Testis (tissue), 2 donors: ENCODE measurements at regions not wholly inside any gene's neighbourhood (a gene's known extent, or its start where the extent isn't known, plus 50 kb on each side); places are given as distances from the start of the nearest gene placed in this dataset.

Experiments
- DNase-seq: peaks from one replicate; pipeline ENCODE4 v3.0.0-alpha.2; 2019
- H3K27ac ChIP-seq, 2 donors: fragments of 200-600 bp; sonication (generic); one replicate each; pipeline ENCODE4 v1.5.1; 2019
- H3K27me3 ChIP-seq: fragments of 200-600 bp; sonication (generic); one replicate; pipeline ENCODE4 v1.5.1; 2019
- H3K36me3 ChIP-seq: fragments of 200-600 bp; sonication (generic); one replicate; pipeline ENCODE4 v1.5.1; 2017; ENCODE audit warnings: low read depth; ENCODE audit errors: missing control alignments
- H3K4me1 ChIP-seq: fragments of 200-600 bp; sonication (generic); one replicate; pipeline ENCODE4 v1.5.1; 2019
- H3K4me3 ChIP-seq, 2 donors: fragments of 200-600 bp; sonication (generic); one replicate each; pipeline ENCODE4 v1.5.1; 2017 to 2019
- H3K9me3 ChIP-seq: fragments of 200-600 bp; sonication (generic); one replicate; pipeline ENCODE4 v1.5.1; 2017
- POLR2A ChIP-seq: fragments of 450-650 bp; IDR thresholded peaks from one replicate; pipeline ENCODE4 v1.6.1; 2017; ENCODE audit warnings: antibody characterized with exemption, mild to moderate bottlenecking, moderate library complexity
- WGBS, 2 donors: methylation state at CpG; one replicate each; pipeline ENCODE4 v1.1.5; 2018; 5-methylcytosine and 5-hydroxymethylcytosine counted together
- intact Hi-C: fragments of 100-400 bp; cut with DNase I; formaldehyde crosslinking; loops from one replicate; pipeline ENCODE4 v1.15.1; 2023; ENCODE audit warnings: low total_unique reads
- TF ChIP-seq, protein P1 (sequence below), 3 experiments: fragments of 450-650 bp in 2 of 3; fragments of 200-600 bp in 1 of 3; sonication (generic) in 1 of 3; IDR thresholded peaks; one replicate each; pipeline ENCODE4 v1.5.1; 2016 to 2019; ENCODE audit warnings: antibody characterized with exemption in 3 of 3, mild to moderate bottlenecking in 2 of 3, moderate library complexity in 1 of 3

GRCh38 chr6:67593247-67593646 lies 1041.8 kb upstream of the ADGRB3 start:
- Histone ChIP-seq H3K36me3 (no peaks in the 10 kb centered on the region), H3K4me1 (no peaks in the 10 kb centered on the region), H3K27me3 (no peaks in the 10 kb centered on the region), H3K27ac (no peak overlapping the region), H3K4me3 (no peak overlapping the region), H3K9me3 (no peaks in the 10 kb centered on the region)
- no peak for DNase-seq
- TF ChIP-seq POLR2A: no peak
- TF ChIP-seq, protein P1, sequence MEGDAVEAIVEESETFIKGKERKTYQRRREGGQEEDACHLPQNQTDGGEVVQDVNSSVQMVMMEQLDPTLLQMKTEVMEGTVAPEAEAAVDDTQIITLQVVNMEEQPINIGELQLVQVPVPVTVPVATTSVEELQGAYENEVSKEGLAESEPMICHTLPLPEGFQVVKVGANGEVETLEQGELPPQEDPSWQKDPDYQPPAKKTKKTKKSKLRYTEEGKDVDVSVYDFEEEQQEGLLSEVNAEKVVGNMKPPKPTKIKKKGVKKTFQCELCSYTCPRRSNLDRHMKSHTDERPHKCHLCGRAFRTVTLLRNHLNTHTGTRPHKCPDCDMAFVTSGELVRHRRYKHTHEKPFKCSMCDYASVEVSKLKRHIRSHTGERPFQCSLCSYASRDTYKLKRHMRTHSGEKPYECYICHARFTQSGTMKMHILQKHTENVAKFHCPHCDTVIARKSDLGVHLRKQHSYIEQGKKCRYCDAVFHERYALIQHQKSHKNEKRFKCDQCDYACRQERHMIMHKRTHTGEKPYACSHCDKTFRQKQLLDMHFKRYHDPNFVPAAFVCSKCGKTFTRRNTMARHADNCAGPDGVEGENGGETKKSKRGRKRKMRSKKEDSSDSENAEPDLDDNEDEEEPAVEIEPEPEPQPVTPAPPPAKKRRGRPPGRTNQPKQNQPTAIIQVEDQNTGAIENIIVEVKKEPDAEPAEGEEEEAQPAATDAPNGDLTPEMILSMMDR (IDR thresholded peaks at IDR 0.05): no peak
- intact Hi-C loops: no loop called here

DNA sequence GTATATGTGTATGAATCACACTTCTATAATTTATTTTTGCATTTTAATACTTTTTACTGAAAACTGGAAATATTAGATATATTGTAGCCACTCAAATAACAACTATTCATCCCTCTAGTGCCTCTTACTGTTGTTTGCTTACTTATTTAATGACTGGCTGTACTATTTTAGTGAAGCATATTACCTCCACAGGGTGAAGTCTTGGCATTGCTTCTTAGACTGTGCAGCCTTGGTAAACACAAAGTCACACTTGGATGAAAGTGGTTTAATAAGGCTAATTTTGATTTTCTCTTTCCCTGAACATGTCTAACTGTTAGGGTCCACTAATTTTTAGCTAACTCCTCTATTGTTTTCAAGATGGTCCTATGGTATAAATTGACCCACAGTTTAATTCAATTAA lies 1043.2 kb upstream of the ADGRB3 start:
- Histone ChIP-seq H3K27me3 (no peaks in the 10 kb centered on the region), H3K27ac (no peak overlapping the region), H3K4me1 (no peaks in the 10 kb centered on the region), H3K36me3 (no peaks in the 10 kb centered on the region), H3K4me3 (no peak overlapping the region), H3K9me3 (no peaks in the 10 kb centered on the region)
- intact Hi-C loops: no loop called here
- no peak for DNase-seq
- TF ChIP-seq, protein P1 (IDR thresholded peaks at IDR 0.05): no peak
- no peak for TF ChIP-seq POLR2A

DNA sequence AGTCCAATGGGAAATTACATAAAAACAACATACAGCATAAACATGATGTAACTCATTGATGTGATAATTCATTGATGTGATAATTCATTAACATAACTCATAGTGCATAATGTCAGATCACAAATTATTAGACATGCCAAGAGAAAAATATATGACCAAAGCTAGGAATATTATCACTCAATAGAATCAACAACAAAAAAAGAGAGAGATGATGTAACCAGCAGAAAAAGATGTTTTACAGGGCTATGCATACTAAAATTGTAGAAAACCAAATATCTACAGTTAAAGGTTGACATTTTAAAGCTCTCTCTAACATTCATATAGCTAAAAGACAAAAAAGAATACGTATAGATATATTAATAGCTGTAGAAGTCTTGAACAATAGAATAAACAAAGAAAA lies 1067.2 kb upstream of the ADGRB3 start:
- TF ChIP-seq POLR2A: no peak
- TF ChIP-seq, protein P1 (IDR thresholded peaks at IDR 0.05): no peak
- H3K36me3 ChIP-seq: no peaks in the 10 kb centered on the region
- WGBS, 2 donors: 88 to 90% methylated on average over 1 of the region's 1 CpG
- intact Hi-C loops: no loop called here
- H3K4me1 ChIP-seq: no peaks in the 10 kb centered on the region
- no peak overlapping the region for H3K4me3 ChIP-seq
- no peaks in the 10 kb centered on the region for H3K9me3 ChIP-seq
- H3K27ac ChIP-seq: no peak overlapping the region
- H3K27me3 ChIP-seq: no peaks in the 10 kb centered on the region
- no peak for DNase-seq

DNA sequence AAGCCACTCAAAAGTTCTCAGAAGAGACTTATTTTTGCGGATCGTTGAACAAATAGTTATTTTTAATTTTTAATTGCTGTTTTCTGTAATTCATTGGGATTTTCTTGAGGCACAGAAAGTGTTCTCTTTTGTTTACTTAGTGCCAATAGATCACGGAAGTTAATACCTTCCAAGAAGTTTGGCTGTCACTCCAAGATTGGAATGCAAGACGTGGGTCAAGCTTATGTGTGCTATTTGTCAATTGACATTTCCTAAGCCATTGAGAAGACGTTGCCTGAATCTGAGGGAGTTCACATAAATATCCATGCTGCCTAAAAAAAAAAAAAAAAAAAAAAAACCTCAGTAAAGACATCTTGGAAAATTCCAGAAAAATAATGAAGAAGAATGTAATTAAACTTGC lies 1071.4 kb upstream of the ADGRB3 start:
- 50 to 63% methylated on average over 5 of the region's 5 CpGs for WGBS, 2 donors
- no peaks in the 10 kb centered on the region for H3K4me1 ChIP-seq
- H3K27ac ChIP-seq: no peak overlapping the region
- DNase-seq: no peak
- intact Hi-C loops: no loop called here
- H3K27me3 ChIP-seq: no peaks in the 10 kb centered on the region
- no peak overlapping the region for H3K4me3 ChIP-seq
- H3K9me3 ChIP-seq: no peaks in the 10 kb centered on the region
- TF ChIP-seq, protein P1 (IDR thresholded peaks at IDR 0.05): no peak
- no peak for TF ChIP-seq POLR2A
- H3K36me3 ChIP-seq: no peaks in the 10 kb centered on the region

- no peak overlapping the region for H3K4me3 ChIP-seq
- no peaks in the 10 kb centered on the region for H3K27me3 ChIP-seq
- H3K27ac ChIP-seq: no peak overlapping the region
- H3K36me3 ChIP-seq: no peaks in the 10 kb centered on the region
- intact Hi-C loops: no loop called here
- no peak for DNase-seq
- 78 to 81% methylated on average over 1 to 2 of the region's 2 CpGs for WGBS, 2 donors
- H3K9me3 ChIP-seq: no peaks in the 10 kb centered on the region
- no peaks in the 10 kb centered on the region for H3K4me1 ChIP-seq
- TF ChIP-seq, protein P1 (IDR thresholded peaks at IDR 0.05): no peak
These were observed 1075.0 kb upstream of the ADGRB3 start for GRCh38 chr6:67560068-67560467.
